Immature natural killer cell (primary cell): ENCODE measurements at regions not wholly inside any gene's neighbourhood (a gene's known extent, or its start where the extent isn't known, plus 50 kb on each side); places are given as distances from the start of the nearest gene placed in this dataset.
"Not testable (repeated sequence)": the region's sequence is repeated elsewhere in the genome, so short reads cannot be mapped to it uniquely, and the experiment has no call there.

Experiments
- DNase-seq, 3 donors: peaks; one replicate each; pipeline ENCODE4 v3.0.0; 2022; ENCODE audit warnings: mixed read lengths in 1 of 3
- H3K27ac Mint-ChIP-seq, 6 donors: one replicate each; pipeline ENCODE4 v1.8.0; 2020; ENCODE audit warnings: mixed read lengths in 6 of 6, mild to moderate bottlenecking in 5 of 6, inconsistent platforms in 4 of 6, moderate library complexity in 3 of 6
- H3K27me3 Mint-ChIP-seq, 3 donors: one replicate each; pipeline ENCODE4 v1.8.0; 2020 to 2021; ENCODE audit warnings: low read depth in 3 of 3, mild to moderate bottlenecking in 3 of 3, mixed read lengths in 3 of 3, moderate library complexity in 3 of 3, inconsistent platforms in 1 of 3
- H3K36me3 Mint-ChIP-seq, 3 donors: one replicate each; pipeline ENCODE4 v1.8.0; 2020; ENCODE audit warnings: mixed read lengths in 3 of 3, inconsistent platforms in 2 of 3, mild to moderate bottlenecking in 2 of 3
- H3K4me1 Mint-ChIP-seq, 2 donors: one replicate each; pipeline ENCODE4 v1.8.0; 2020; ENCODE audit warnings: inconsistent platforms in 2 of 2, mild to moderate bottlenecking in 2 of 2, mixed read lengths in 2 of 2, moderate library complexity in 1 of 2
- H3K4me3 Mint-ChIP-seq, 5 donors: one replicate each; pipeline ENCODE4 v1.8.0; 2020; ENCODE audit warnings: mild to moderate bottlenecking in 5 of 5, mixed read lengths in 5 of 5, inconsistent platforms in 3 of 5, moderate library complexity in 3 of 5
- H3K9me3 Mint-ChIP-seq, 6 donors: one replicate each; pipeline ENCODE4 v1.8.0; 2020; ENCODE audit warnings: mild to moderate bottlenecking in 6 of 6, mixed read lengths in 6 of 6, inconsistent platforms in 4 of 6, moderate library complexity in 3 of 6

DNA sequence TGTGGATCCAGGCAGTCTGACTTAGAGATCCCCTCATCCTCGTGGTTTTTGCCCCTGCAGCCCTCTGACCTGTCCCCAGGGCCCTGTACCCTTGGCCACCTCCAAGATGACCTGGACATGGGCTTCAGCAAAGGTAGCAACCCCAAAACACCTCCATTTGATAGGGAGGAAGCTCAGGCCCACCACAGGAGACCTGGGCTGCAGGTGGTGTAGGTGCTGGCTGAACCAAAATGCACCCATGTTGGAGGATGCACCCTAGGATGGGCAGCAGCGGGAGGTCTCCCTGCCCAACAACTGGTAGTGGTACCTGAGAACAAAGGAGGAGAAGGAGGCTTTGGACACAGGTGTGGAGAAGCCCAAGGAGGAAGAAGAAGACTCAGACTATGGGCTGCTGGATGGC, 188.7 kb downstream of the ZNF716 start:
- no peaks in the 10 kb centered on the region for H3K27me3 Mint-ChIP-seq
- H3K4me3 Mint-ChIP-seq, result no peak overlapping the region
- H3K9me3 Mint-ChIP-seq, result peaks cover 18 to 31% (median 23%) of the 10 kb centered on the region in 6 donors
- no peak for DNase-seq
- no peak overlapping the region for H3K27ac Mint-ChIP-seq
- peaks cover 0 to 3% (median 0%) of the 10 kb centered on the region in 3 donors for H3K36me3 Mint-ChIP-seq
- no peaks in the 10 kb centered on the region for H3K4me1 Mint-ChIP-seq

DNA sequence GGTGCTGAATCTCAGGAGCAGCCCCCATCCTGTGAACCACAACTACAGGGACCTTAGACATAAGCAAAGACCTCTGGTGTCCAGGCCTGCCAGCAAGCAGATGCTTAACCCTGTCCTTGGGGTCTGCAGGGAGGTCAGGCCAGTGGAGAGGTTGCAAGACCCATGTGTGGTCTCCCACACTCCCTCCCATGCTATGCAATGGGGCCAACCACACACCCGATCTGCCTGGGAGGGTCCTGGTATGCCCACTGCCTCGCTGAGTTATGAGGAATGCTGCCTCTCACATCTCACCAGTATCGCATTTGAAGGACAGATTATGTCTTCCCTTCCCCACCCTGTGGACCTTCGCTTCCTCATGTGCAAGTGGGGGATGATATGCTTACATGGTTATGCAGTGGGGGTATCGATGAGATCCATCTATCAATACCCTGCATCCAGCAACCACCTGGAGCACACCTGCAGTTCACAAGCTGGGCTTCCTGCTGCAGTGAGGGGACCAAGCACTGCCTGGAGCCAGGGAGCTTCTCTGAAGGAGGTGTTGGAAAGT, 191.6 kb downstream of the ZNF716 start:
- Mint-ChIP-seq H3K4me1 (no peaks in the 10 kb centered on the region), H3K36me3 (peaks cover 0 to 3% (median 0%) of the 10 kb centered on the region in 3 donors), H3K9me3 (peaks cover 35 to 46% (median 40%) of the 10 kb centered on the region in 6 donors), H3K4me3 (no peak overlapping the region), H3K27me3 (peaks cover 0 to 3% (median 0%) of the 10 kb centered on the region in 3 donors), H3K27ac (no peak overlapping the region)
- DNase-seq, result no peak

DNA sequence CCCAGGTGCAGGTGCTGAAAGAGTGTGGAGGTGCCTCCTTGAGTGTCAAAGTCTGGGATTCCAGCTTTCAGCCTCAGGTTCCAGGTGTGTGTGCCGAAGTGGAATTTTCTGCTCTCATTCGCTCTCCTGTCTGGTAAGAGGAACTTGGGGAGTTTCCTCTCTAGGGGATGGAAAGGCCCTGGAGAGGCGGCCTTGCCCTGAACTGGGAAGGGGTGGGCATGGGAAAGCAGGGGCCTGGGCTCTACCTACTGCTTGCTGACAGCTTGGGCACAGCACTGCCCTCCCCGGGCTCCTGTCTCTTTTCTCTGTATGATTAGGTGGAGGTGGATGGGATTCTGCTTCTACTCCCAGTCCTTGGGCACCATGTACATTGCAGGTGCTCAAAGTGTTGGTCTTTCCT, 192.8 kb downstream of the ZNF716 start:
- no peak for DNase-seq
- H3K36me3 Mint-ChIP-seq, result peaks cover 0 to 3% (median 0%) of the 10 kb centered on the region in 3 donors
- H3K27ac Mint-ChIP-seq, result no peak overlapping the region
- peaks cover 0 to 3% (median 0%) of the 10 kb centered on the region in 3 donors for H3K27me3 Mint-ChIP-seq
- H3K4me1 Mint-ChIP-seq, result no peaks in the 10 kb centered on the region
- H3K9me3 Mint-ChIP-seq, result peaks cover 39 to 53% (median 47%) of the 10 kb centered on the region in 6 donors
- H3K4me3 Mint-ChIP-seq, result no peak overlapping the region

DNA sequence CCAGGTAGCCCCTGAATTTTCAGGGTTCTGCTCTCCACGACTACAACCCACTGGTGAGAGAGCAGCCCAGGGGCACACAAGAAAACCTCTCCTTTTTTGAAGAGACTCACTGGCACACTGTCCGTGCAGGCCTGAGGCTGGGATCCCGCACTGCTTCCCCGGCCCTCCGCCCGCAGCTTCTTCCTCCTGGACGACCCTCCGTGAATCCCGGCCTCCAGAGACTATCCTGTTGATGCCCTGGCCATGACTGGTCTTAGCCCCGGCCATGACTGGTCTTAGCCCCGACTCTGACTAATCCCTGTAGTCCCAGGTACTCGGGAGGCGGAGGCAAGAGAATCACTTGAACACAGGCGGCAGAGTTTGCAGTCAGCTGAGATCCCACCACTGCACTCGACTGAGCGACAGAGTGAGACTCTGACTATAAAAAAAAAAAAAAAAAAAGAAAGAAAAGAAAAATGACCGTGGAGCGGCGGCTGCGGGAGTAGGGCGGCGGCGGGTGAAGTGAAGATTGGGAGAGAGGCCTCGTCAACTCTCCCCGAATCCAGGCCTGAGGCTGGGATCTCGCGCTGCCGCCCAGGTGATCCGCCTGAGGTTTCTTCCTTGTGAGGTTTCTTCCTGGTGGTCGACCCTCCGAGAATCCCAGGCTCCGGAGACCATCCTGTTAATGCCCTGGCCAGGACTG, 196.4 kb downstream of the ZNF716 start:
- no peak for DNase-seq
- H3K9me3 Mint-ChIP-seq, result peaks cover 38 to 80% (median 68%) of the 10 kb centered on the region in 6 donors
- no peak overlapping the region for H3K4me3 Mint-ChIP-seq
- H3K4me1 Mint-ChIP-seq, result no peaks in the 10 kb centered on the region
- no peak overlapping the region for H3K27ac Mint-ChIP-seq
- H3K27me3 Mint-ChIP-seq, result peaks cover 0 to 4% (median 0%) of the 10 kb centered on the region in 3 donors
- peaks cover 0 to 12% (median 0%) of the 10 kb centered on the region in 3 donors for H3K36me3 Mint-ChIP-seq

DNA sequence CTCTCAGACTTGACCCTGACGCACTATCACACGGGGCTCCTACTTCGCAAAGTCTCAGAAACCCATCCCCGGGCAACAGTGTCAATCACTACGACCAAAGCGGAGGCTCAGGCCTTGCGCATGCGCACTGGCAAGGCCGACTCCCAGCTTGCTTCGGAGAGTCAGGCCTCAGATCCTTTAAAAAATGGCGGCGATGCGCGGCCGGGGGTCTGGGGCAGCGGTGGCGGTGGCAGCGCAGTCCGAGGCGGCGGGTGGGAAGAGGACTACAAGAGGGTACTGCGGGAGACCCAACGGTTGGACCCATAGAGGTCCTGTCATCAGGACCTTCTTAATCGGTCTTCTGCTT, 196.9 kb downstream of the ZNF716 start:
- Mint-ChIP-seq H3K4me1 (no peaks in the 10 kb centered on the region), H3K9me3 (peaks cover 34 to 82% (median 68%) of the 10 kb centered on the region in 6 donors), H3K27me3 (peaks cover 0 to 4% (median 1%) of the 10 kb centered on the region in 3 donors), H3K27ac (no peak overlapping the region), H3K36me3 (peaks cover 0 to 12% (median under 1%) of the 10 kb centered on the region in 3 donors), H3K4me3 (no peak overlapping the region)
- DNase-seq, result no peak

DNA sequence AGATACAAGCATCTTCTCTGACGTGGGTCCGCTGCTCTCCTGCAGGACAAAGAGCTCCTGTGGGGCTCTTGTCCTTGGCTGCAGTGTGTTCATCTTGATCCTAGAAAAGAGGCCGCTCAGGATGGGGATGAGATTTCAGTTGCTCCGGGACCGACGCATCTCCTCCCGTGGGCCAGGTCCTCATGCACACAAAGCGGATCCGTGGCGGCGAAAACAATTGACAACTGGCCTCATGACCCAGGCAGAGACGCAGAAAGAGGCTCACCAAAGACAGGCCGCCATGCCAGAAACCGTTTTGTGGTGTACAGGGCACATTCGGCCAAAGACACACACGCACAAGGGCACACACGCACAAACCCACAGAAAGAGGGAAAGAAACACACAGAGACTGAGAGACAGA, 200.4 kb downstream of the ZNF716 start:
- not testable (repeated sequence) for DNase-seq, H3K27me3 Mint-ChIP-seq, H3K4me1 Mint-ChIP-seq, H3K4me3 Mint-ChIP-seq, H3K27ac Mint-ChIP-seq
- Mint-ChIP-seq H3K9me3 (peaks cover 27 to 79% (median 67%) of the 10 kb centered on the region in 6 donors), H3K36me3 (peaks cover 0 to 13% (median 4%) of the 10 kb centered on the region in 3 donors)

DNA sequence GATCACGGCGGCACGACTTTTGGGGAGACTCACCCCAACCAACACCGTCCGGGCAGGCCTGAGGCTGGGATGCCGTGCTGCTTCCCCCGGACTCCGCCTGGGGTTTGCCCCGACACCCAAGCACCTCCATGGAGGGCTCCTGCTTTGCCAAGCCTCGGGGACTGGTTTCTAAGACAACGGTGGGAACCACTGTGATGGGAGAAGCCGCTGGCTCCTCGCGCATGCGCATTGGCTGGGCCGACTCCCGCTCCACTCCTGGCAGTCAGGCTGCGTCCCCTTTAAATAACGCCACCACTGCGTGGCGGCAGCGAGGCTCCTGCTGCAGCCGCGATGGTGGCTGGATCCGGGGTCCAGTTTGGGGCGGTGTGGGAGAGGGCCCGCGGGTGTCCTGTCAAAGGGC, 201.0 kb downstream of the ZNF716 start:
- Mint-ChIP-seq H3K36me3 (peaks cover 0 to 13% (median 4%) of the 10 kb centered on the region in 3 donors), H3K27me3 (peaks cover 0 to 8% (median 1%) of the 10 kb centered on the region in 3 donors), H3K9me3 (peaks cover 22 to 78% (median 66%) of the 10 kb centered on the region in 6 donors), H3K4me3 (no peak overlapping the region), H3K27ac (no peak overlapping the region), H3K4me1 (no peaks in the 10 kb centered on the region)
- no peak for DNase-seq

DNA sequence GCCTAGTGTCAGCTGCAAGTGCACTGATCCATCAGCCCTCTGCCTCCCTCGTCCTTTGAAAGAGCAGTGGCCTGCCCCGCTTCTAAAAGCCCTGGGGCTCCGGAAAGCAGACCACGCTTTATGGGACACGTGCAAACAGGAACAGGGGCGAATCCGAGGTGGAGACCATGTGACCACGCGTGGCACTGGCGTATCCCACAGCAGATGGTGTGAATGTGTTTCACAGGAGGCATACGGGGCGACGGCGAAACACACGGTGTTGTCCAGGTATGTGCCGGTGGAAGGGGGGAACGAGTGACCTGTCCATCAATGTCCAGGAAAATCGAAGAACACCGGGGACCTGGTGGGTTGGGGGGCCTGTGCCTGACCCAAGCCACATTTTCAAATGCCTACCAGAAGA, 201.6 kb downstream of the ZNF716 start:
- not testable (repeated sequence) for H3K4me1 Mint-ChIP-seq, H3K27me3 Mint-ChIP-seq, H3K4me3 Mint-ChIP-seq, DNase-seq, H3K27ac Mint-ChIP-seq
- H3K9me3 Mint-ChIP-seq, result peaks cover 22 to 80% (median 67%) of the 10 kb centered on the region in 6 donors
- peaks cover 0 to 13% (median 4%) of the 10 kb centered on the region in 3 donors for H3K36me3 Mint-ChIP-seq

DNA sequence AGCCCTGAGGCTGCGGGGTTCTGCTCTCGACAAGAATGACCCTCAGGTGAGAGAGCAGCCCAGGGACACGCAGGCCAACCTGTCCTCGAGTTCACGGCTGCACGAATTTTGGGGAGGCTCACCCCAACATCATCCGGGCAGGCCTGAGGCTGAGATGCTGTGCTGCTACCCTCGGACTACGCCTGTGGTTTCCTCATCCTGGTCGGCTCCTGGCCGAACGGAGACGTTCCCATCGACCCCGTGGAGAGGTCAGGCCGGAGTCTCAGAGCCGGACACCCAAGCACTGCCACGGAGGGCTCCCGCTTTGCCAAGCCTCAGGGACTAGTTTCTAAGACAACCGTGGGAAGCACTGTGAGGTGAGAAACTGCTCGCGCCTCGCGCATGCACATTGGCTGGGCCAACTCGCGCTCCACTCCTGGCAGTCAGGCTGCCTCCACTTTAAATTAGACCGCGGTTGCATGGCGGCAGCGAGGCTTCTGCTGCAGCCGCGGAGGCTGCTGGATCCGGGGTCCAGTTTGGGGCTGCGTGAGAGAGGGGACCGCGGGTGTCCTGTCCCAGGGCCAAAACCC, 203.4 kb downstream of the ZNF716 start:
- Mint-ChIP-seq H3K4me3 (no peak overlapping the region), H3K27me3 (peaks cover 0 to 5% (median 1%) of the 10 kb centered on the region in 3 donors), H3K36me3 (peaks cover 0 to 9% (median 4%) of the 10 kb centered on the region in 3 donors), H3K27ac (no peak overlapping the region), H3K9me3 (peaks cover 17 to 75% (median 63%) of the 10 kb centered on the region in 6 donors), H3K4me1 (no peaks in the 10 kb centered on the region)
- DNase-seq, result no peak

DNA sequence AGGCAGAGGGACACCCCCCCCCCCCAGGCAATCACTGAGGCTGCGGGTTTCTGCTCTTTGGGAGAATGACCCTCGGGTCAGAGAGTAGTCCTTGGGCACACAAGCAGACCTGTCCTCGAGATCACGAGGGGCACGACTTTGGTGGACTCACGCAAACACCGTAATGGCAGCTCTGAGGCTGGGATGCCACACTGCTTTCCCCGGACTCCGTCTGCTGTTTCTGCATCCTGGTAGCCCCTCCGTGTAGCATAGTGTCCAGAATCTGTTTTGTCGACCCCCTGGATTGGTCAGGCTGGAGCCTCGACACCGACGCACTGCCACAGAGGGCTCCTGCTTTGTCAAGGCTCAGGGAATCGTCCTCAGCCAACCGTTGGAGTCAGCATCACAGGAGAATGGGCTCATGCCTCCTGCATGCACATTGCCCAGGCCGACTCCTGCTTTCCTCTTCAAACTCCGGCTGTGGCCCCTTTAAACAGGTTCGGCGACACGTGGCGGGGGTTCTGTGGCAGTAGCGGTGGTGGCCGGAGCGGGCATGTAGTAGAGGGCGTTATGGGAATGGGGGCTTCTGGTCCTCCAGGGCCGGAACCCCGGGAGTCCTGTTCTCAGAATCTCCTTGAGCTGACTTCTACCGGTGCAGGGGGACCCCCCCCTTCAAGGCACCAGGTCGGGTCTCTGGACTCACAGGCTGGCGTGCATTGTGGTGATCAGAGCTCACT, 205.3 kb downstream of the ZNF716 start:
- H3K27me3 Mint-ChIP-seq, H3K4me1 Mint-ChIP-seq, H3K4me3 Mint-ChIP-seq, H3K36me3 Mint-ChIP-seq, H3K27ac Mint-ChIP-seq, DNase-seq: not testable (repeated sequence)
- H3K9me3 Mint-ChIP-seq, result peaks cover 14 to 74% (median 60%) of the 10 kb centered on the region in 6 donors

DNA sequence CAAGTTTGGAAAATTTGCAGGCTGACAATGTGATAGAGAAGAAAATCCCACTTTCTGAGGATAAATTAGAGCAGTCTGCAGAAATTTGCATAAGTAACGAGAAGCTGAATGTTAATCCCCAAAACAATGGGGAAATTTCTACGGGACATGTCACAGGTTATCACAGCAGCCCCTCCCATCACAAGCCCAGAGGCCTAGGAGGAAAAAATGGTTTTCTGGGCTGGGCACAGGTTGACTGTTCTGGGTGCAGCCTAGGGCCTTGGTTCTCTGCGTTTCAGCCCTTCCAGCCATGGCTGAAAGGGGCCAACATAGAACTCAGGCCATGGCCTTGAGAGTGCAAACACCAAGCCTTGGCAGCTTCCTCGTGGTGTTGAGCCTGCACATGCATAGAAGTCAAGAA, 209.2 kb downstream of the ZNF716 start:
- not testable (repeated sequence) for H3K27me3 Mint-ChIP-seq, H3K27ac Mint-ChIP-seq, H3K4me3 Mint-ChIP-seq, DNase-seq, H3K4me1 Mint-ChIP-seq, H3K36me3 Mint-ChIP-seq
- peaks cover 5 to 66% (median 47%) of the 10 kb centered on the region in 6 donors for H3K9me3 Mint-ChIP-seq

DNA sequence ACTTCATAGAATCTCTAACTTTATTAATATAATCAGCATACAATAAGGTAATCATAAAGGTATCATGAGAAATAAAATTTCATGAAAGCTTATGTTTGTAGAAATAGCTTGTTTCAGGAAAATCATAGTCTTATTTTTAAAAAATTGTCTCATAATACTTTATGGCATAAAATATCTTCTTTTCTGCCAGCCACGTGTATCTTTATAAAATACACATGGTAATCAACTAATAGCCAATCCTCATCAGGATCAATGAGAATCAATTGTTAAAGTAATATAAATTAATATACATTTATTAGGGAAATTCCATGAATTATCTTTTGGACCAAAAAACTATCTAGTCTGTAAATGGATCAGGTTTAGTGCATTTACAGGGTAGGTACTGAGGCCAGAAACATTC, 227.0 kb downstream of the ZNF716 start:
- H3K27ac Mint-ChIP-seq, H3K4me3 Mint-ChIP-seq, DNase-seq, H3K36me3 Mint-ChIP-seq, H3K4me1 Mint-ChIP-seq, H3K27me3 Mint-ChIP-seq: not testable (repeated sequence)
- H3K9me3 Mint-ChIP-seq, result peaks cover 3 to 55% (median 35%) of the 10 kb centered on the region in 6 donors

DNA sequence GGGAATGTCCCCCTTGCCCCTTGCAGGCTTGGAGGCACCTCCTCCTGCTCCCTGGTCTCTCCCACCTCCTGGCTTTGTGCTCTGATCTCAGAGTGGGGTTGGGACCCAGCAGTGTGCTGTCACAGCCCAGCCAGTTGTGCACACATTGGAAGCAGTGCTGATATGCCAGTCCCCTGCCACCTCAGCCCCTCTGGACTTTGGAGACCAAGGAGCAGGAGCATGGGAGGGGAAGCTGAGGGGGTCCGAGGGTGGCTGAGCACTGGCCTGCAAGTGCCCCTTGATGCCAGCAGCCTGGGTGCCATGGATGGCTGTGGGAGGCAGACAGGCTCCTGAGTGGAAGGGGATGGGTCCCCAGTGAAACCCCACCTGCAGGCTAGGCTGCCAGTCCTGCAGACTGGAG, 235.4 kb downstream of the ZNF716 start:
- Mint-ChIP-seq H3K36me3 (no peaks in the 10 kb centered on the region), H3K27ac (no peak overlapping the region), H3K9me3 (peaks cover 3 to 50% (median 25%) of the 10 kb centered on the region in 6 donors), H3K27me3 (no peaks in the 10 kb centered on the region), H3K4me1 (no peaks in the 10 kb centered on the region), H3K4me3 (no peak overlapping the region)
- DNase-seq, result no peak
